NCI-H446 (cell line): ENCODE measurements at regions not wholly inside any gene's neighbourhood (a gene's known extent, or its start where the extent isn't known, plus 50 kb on each side); places are given as distances from the start of the nearest gene placed in this dataset.
"Not testable (repeated sequence)": the region's sequence is repeated elsewhere in the genome, so short reads cannot be mapped to it uniquely, and the experiment has no call there.

Source experiments
- DNase-seq, 2 experiments: peaks; one replicate each; lab custom pipeline; 2025; lab: John Stamatoyannopoulos, UW

- DNase-seq: no peak
Measured at GRCh38 chr7:98728555-98728954, 111.5 kb downstream of the NPTX2 start.

- no peak for DNase-seq
Measured at GRCh38 chr7:98729121-98729520, 112.0 kb downstream of the NPTX2 start.

- no peak for DNase-seq
Measured at GRCh38 chr7:98730326-98730725, 113.2 kb downstream of the NPTX2 start.

- no peak for DNase-seq
Measured at GRCh38 chr7:98731651-98732050, 114.6 kb downstream of the NPTX2 start.

GRCh38 chr7:98733036-98733435 lies 116.0 kb downstream of the NPTX2 start:
- DNase-seq: peak in 1 of 2 experiments; percentile 6

- DNase-seq: no peak
Measured at GRCh38 chr7:98735801-98736200, 118.7 kb downstream of the NPTX2 start.

GRCh38 chr7:98736461-98736860 lies 119.4 kb downstream of the NPTX2 start:
- DNase-seq: not testable (repeated sequence)

GRCh38 chr7:98737176-98737575 lies 120.1 kb downstream of the NPTX2 start:
- DNase-seq: no peak

GRCh38 chr7:98740643-98741042 lies 123.6 kb downstream of the NPTX2 start:
- DNase-seq: no peak

GRCh38 chr7:98745722-98746318 lies 124.0 kb downstream of the TMEM130 start:
- peak in 1 of 2 experiments; percentile 56 for DNase-seq

GRCh38 chr7:98748090-98748489 lies 121.7 kb downstream of the TMEM130 start:
- DNase-seq: no peak

- DNase-seq: no peak
Measured at GRCh38 chr7:98753176-98753575, 116.6 kb downstream of the TMEM130 start.

- peak in 1 of 2 experiments; percentile 40 for DNase-seq
Measured at GRCh38 chr7:98753989-98754479, 115.8 kb downstream of the TMEM130 start.

- no peak for DNase-seq
Measured at GRCh38 chr7:98755138-98755898, 114.5 kb downstream of the TMEM130 start.

- no peak for DNase-seq
Measured at GRCh38 chr7:98758157-98758556, 111.7 kb downstream of the TMEM130 start.

- DNase-seq: no peak
Measured at GRCh38 chr7:98760201-98760651, 109.6 kb downstream of the TMEM130 start.

- no peak for DNase-seq
Measured at GRCh38 chr7:98761225-98761624, 108.6 kb downstream of the TMEM130 start.

- DNase-seq: no peak
Measured at GRCh38 chr7:98762620-98763019, 107.2 kb downstream of the TMEM130 start.

GRCh38 chr7:98763441-98763840 lies 106.4 kb downstream of the TMEM130 start:
- no peak for DNase-seq

GRCh38 chr7:98764946-98765345 lies 104.9 kb downstream of the TMEM130 start:
- DNase-seq: no peak

- DNase-seq: not testable (repeated sequence)
Measured at GRCh38 chr7:98770085-98770484, 99.7 kb downstream of the TMEM130 start.

- DNase-seq: peak in 1 of 2 experiments; percentile 38
Measured at GRCh38 chr7:98771519-98771918, 98.3 kb downstream of the TMEM130 start.

GRCh38 chr7:98771941-98772603 lies 97.7 kb downstream of the TMEM130 start:
- DNase-seq: no peak
